Astrocyte of the spinal cord (primary cell): ENCODE measurements at regions not wholly inside any gene's neighbourhood (a gene's known extent, or its start where the extent isn't known, plus 50 kb on each side); places are given as distances from the start of the nearest gene placed in this dataset.
A peak's percentile ranks its signal among the peaks of the same experiment; 100 is the strongest.

ENCODE experiments used
- DNase-seq: peaks from one replicate; pipeline ENCODE4 v3.0.0; 2011; ENCODE audit warnings: low read depth, low spot score
- H3K4me3 ChIP-seq: 2 replicates; pipeline ENCODE4 v1.5.1; 2011; ENCODE audit warnings: low read depth, mild to moderate bottlenecking, low read length, moderate library complexity
- CTCF ChIP-seq: IDR thresholded peaks from 2 replicates; pipeline ENCODE4 v1.5.1; 2012; ENCODE audit warnings: low read depth, mild to moderate bottlenecking, low read length, inconsistent platforms
- in situ Hi-C: cut with HindIII; loops from 2 replicates; pipeline ENCODE4 v1.10.0; 2017; ENCODE audit warnings: low sequenced_read_pairs

DNA sequence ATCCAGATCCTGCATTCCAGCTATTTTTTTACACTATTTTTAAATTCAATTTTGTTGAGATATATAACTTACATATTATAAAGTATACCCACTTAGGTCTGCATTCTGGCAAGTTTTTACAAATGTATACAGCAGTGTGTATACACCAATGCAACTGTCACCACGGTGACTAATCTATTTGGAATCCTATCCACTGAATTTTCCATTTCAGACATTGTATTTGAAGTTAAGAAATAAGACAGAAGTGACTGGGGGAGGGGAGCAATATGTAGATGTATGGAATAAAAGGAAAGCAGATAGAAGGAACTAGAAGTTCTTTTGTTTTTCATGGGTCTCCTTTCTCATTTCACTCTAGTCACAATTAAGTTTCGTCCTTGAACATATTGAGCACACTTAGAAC lies 431.5 kb upstream of the CHRM3 start:
- no peak overlapping the region for H3K4me3 ChIP-seq
- in situ Hi-C loops: no loop called here
- TF ChIP-seq CTCF: no peak
- peak; percentile 18 for DNase-seq

GRCh38 chr1:238953448-238954010 lies 432.8 kb upstream of the CHRM3 start:
- no peak for DNase-seq
- in situ Hi-C loops: no loop called here
- H3K4me3 ChIP-seq: no peak overlapping the region
- TF ChIP-seq CTCF: no peak

- in situ Hi-C loops: no loop called here
- DNase-seq: peak; percentile 73
- no peak overlapping the region for H3K4me3 ChIP-seq
- peak; percentile 58 for TF ChIP-seq CTCF
Measured at GRCh38 chr1:238951809-238952208, 434.6 kb upstream of the CHRM3 start.

DNA sequence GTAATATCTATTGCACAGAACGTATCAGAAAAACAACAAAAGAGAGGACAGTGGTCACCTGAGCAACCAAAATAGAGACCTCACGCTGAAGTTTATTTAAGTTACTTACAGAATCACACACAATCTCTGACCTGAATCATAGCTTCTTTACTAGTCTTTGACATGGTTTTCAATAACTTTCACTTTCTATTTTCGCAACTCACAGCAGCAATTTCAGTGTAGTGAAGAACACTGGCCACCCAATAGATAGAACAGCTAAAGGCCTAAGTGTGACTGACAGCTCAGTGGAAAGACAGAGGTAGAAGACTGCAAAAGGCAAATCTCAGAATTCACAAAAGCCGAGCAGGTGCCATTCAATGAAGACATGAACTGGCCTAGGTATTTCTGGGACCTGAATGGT lies 435.6 kb upstream of the CHRM3 start:
- in situ Hi-C loops: no loop called here
- peak; percentile 15 for DNase-seq
- no peak overlapping the region for H3K4me3 ChIP-seq

GRCh38 chr1:238950017-238950416 lies 436.4 kb upstream of the CHRM3 start:
- no peak for DNase-seq
- no peak overlapping the region for H3K4me3 ChIP-seq
- in situ Hi-C loops: no loop called here
- TF ChIP-seq CTCF: no peak

More for the DNA sequence above, 435.6 kb upstream of the CHRM3 start:
- TF ChIP-seq CTCF: no peak

DNA sequence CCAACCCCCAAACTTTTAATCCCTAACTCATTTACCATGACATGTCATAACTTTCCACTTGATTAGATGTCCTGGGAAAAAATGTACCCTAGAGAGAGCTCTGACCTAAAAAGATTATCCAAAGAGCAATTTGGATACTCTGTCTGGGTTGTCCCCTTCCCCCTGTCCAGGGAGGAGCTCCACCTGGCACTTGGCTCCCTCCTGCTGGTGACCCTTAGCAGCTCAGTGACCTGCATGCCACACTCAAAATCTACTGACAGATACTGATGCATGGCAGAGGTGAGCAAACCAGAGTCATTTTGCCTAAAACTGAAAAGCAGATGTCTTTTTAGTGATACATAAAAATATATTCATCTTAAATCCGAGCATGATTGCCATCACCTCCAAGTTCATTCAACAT lies 442.3 kb upstream of the CHRM3 start:
- no peak for TF ChIP-seq CTCF
- DNase-seq: no peak
- in situ Hi-C loops: no loop called here
- H3K4me3 ChIP-seq: no peak overlapping the region

DNA sequence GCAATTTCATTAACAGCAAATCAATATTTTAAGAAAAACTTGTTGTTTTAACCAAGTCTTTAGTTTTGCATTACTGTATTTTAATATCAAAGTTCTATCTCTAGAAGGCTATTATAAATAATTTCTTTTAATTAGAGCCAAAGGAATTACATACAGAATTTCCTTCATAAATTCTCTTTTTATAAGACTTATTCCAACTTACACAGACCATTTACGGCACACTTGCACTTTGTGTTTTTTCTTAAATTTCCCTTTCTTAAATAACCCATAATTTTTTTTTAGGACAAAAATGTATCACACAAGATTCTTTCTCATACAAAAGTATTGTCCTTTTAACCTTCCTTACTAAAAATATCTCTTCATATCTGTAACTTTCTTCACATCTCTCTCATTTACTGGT lies 458.5 kb upstream of the CHRM3 start:
- H3K4me3 ChIP-seq: no peak overlapping the region
- no peak for DNase-seq
- in situ Hi-C loops: no loop called here
- TF ChIP-seq CTCF: no peak
